Smooth muscle cell (in vitro differentiated cells): ENCODE measurements at regions not wholly inside any gene's neighbourhood (a gene's known extent, or its start where the extent isn't known, plus 50 kb on each side); places are given as distances from the start of the nearest gene placed in this dataset.
"Not testable (repeated sequence)": the region's sequence is repeated elsewhere in the genome, so short reads cannot be mapped to it uniquely, and the experiment has no call there.

ENCODE experiments used
- DNase-seq: peaks from one replicate; lab custom pipeline; 2025; ENCODE audit not compliant: unreplicated experiment; lab: John Stamatoyannopoulos, UW
- H2AFZ ChIP-seq: fragments of 200-600 bp; sonication (generic); 2 replicates; pipeline ENCODE4 v1.6.0; 2016; ENCODE audit warnings: antibody characterized with exemption, low read depth, mild to moderate bottlenecking
- H3F3A ChIP-seq: fragments of 200-600 bp; sonication (generic); 2 replicates; pipeline ENCODE4 v1.6.0; 2017; ENCODE audit warnings: antibody characterized with exemption, low read depth
- H3K27ac ChIP-seq: fragments of 200-600 bp; sonication (generic); 2 replicates; pipeline ENCODE4 v1.5.1; 2016; ENCODE audit warnings: low read depth, mild to moderate bottlenecking
- H3K27me3 ChIP-seq: fragments of 200-600 bp; sonication (generic); 2 replicates; pipeline ENCODE4 v1.6.1; 2016; ENCODE audit warnings: low read depth, mild to moderate bottlenecking
- H3K36me3 ChIP-seq: fragments of 200-600 bp; sonication (generic); 2 replicates; pipeline ENCODE4 v1.5.1; 2016; ENCODE audit warnings: low read depth
- H3K4me1 ChIP-seq: fragments of 200-600 bp; sonication (generic); 2 replicates; pipeline ENCODE4 v1.5.1; 2016; ENCODE audit warnings: low read depth
- H3K4me2 ChIP-seq: fragments of 200-600 bp; sonication (generic); 2 replicates; pipeline ENCODE4 v1.6.0; 2016; ENCODE audit warnings: mild to moderate bottlenecking
- H3K4me3 ChIP-seq: fragments of 200-600 bp; sonication (generic); 2 replicates; pipeline ENCODE4 v1.5.1; 2016; ENCODE audit warnings: mild to moderate bottlenecking
- H3K79me2 ChIP-seq: fragments of 200-600 bp; sonication (generic); 2 replicates; pipeline ENCODE4 v1.6.0; 2016; ENCODE audit warnings: low read depth, mild to moderate bottlenecking
- H3K9ac ChIP-seq: fragments of 200-600 bp; sonication (generic); 2 replicates; pipeline ENCODE4 v1.6.0; 2016; ENCODE audit warnings: low read depth
- H3K9me3 ChIP-seq: fragments of 200-600 bp; sonication (generic); replicated peaks from 2 replicates; pipeline ENCODE4 v1.5.1; 2016; ENCODE audit warnings: low read depth
- H4K20me1 ChIP-seq: fragments of 200-600 bp; sonication (generic); 2 replicates; pipeline ENCODE4 v1.6.0; 2016; ENCODE audit warnings: low read depth
- WGBS: methylation state at CpG from one replicate; pipeline ENCODE4 v1.1.7; 2016; ENCODE audit warnings: low lambda C conversion rate; 5-methylcytosine and 5-hydroxymethylcytosine counted together
- TF ChIP-seq, protein P1 (sequence below): fragments of 200-600 bp; sonication (generic); IDR thresholded peaks from 2 replicates; pipeline ENCODE4 v1.5.1; 2017; ENCODE audit warnings: borderline replicate concordance, mild to moderate bottlenecking, antibody characterized with exemption; ENCODE audit not compliant: insufficient read depth, poor library complexity, severe bottlenecking

DNA sequence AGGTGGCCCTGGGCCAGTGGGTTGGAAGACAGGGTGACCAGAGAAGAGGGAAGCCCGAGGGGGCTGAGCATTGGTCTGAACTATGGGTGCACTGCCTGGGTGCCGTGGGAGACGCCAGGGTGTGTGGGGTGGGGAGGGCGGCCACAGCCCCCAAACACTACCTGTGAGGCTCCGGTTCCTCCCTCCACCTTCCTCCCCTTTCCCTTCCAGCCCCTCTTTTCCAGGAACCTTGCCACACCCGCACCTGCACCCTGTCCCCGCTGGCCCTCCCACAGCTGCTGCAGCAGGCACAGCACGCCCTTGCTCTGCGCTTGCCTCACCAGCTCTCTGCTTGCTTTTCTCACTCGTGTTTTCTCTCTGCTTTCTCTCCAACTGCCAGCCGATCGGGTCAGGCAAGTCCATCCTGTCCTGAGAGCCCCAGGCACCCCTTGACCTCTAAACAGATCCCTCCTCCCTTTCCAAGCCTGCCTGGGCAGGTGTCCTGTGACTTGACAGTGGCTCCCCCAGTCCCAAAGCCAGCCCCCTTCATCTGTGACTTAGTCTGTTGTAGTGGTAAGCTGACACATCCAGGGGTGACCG, 193.7 kb downstream of the MSX2 start:
- no peak overlapping the region for H2AFZ ChIP-seq
- no peaks in the 10 kb centered on the region for H3K36me3 ChIP-seq
- H3K9ac ChIP-seq = no peak overlapping the region
- no peaks in the 10 kb centered on the region for H3F3A ChIP-seq
- H4K20me1 ChIP-seq = no peaks in the 10 kb centered on the region
- DNase-seq = no peak
- H3K4me3 ChIP-seq = no peak overlapping the region
- peaks cover 9% of the 10 kb centered on the region for H3K4me1 ChIP-seq
- no peak overlapping the region for H3K27ac ChIP-seq
- H3K79me2 ChIP-seq = no peaks in the 10 kb centered on the region
- no peaks in the 10 kb centered on the region for H3K9me3 ChIP-seq
- TF ChIP-seq, protein P1, sequence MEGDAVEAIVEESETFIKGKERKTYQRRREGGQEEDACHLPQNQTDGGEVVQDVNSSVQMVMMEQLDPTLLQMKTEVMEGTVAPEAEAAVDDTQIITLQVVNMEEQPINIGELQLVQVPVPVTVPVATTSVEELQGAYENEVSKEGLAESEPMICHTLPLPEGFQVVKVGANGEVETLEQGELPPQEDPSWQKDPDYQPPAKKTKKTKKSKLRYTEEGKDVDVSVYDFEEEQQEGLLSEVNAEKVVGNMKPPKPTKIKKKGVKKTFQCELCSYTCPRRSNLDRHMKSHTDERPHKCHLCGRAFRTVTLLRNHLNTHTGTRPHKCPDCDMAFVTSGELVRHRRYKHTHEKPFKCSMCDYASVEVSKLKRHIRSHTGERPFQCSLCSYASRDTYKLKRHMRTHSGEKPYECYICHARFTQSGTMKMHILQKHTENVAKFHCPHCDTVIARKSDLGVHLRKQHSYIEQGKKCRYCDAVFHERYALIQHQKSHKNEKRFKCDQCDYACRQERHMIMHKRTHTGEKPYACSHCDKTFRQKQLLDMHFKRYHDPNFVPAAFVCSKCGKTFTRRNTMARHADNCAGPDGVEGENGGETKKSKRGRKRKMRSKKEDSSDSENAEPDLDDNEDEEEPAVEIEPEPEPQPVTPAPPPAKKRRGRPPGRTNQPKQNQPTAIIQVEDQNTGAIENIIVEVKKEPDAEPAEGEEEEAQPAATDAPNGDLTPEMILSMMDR = no peak
- no peak overlapping the region for H3K4me2 ChIP-seq
- 80% methylated on average over 9 of the region's 13 CpGs for WGBS
- H3K27me3 ChIP-seq = no peaks in the 10 kb centered on the region

GRCh38 chr5:174917435-174917834, 193.1 kb downstream of the MSX2 start:
- WGBS = 96% methylated on average over 6 of the region's 6 CpGs
- H4K20me1 ChIP-seq, H3K4me2 ChIP-seq, H3K9me3 ChIP-seq, DNase-seq, H3K9ac ChIP-seq, H3K4me1 ChIP-seq, H3K4me3 ChIP-seq, H3K27me3 ChIP-seq, H3K27ac ChIP-seq, H3F3A ChIP-seq, H2AFZ ChIP-seq, H3K79me2 ChIP-seq, H3K36me3 ChIP-seq: not testable (repeated sequence)

DNA sequence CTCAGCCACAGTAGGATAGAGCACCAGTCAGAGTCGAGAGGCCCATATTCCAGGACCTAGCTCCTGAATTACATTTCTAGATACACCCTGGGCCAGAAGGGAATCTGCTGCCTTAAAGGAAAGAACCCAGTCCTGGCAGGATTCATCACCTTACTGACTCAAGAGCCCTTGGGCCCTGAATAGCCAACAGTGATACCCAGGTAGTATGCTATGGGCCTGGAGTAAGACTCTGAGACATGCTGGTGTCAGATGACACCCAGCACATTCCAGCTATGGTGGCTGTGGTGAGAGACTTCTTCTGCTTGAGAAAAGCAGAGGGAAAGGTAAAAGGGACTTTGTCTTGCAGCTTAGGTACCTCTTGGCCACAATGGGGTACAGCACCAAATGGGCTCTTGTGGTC, 192.5 kb downstream of the MSX2 start:
- not testable (repeated sequence) for H3K4me2 ChIP-seq, H3K27ac ChIP-seq, H3K4me3 ChIP-seq, H2AFZ ChIP-seq, H3K4me1 ChIP-seq, H3K9ac ChIP-seq, H4K20me1 ChIP-seq, H3K27me3 ChIP-seq, H3K79me2 ChIP-seq, DNase-seq, H3K36me3 ChIP-seq, H3F3A ChIP-seq, H3K9me3 ChIP-seq
- 96% methylated on average over 1 of the region's 1 CpG for WGBS

GRCh38 chr5:174916227-174916626, 191.8 kb downstream of the MSX2 start:
- TF ChIP-seq, protein P1 = no peak
- Histone ChIP-seq H2AFZ (no peak overlapping the region), H3K4me3 (no peak overlapping the region), H3K36me3 (no peaks in the 10 kb centered on the region), H3K4me1 (peaks cover 5% of the 10 kb centered on the region), H3K9ac (no peak overlapping the region), H3K27ac (no peak overlapping the region), H3K79me2 (no peaks in the 10 kb centered on the region), H3K4me2 (no peak overlapping the region), H3K9me3 (no peaks in the 10 kb centered on the region), H3K27me3 (no peaks in the 10 kb centered on the region), H4K20me1 (no peaks in the 10 kb centered on the region), H3F3A (no peaks in the 10 kb centered on the region)
- WGBS = 93% methylated on average over 8 of the region's 8 CpGs
- no peak for DNase-seq

DNA sequence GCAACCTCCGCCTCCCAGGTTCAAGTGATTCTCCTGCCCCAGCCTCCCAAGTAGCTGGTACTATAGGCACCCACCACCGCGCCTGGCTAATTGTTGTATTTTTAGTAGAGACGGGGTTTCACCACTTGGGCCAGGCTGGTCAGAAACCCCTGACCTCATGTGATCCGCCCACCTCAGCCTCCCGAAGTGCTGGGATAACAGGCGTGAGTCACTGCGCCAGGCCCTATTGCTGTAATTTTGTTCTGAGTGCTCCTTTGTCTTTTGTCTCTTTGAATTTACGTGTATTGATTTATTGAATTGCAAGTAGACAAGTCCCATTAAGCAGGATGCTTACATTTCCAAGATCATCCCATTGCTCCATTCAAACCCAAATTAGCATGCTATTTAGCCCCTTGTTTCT, 186.7 kb downstream of the MSX2 start:
- Histone ChIP-seq H3K4me1 (no peaks in the 10 kb centered on the region), H3K36me3 (no peaks in the 10 kb centered on the region), H2AFZ (no peak overlapping the region), H3K27ac (no peak overlapping the region), H3K4me3 (no peak overlapping the region), H3K27me3 (peaks cover 5% of the 10 kb centered on the region), H3K9me3 (no peaks in the 10 kb centered on the region), H3K79me2 (no peaks in the 10 kb centered on the region), H4K20me1 (no peaks in the 10 kb centered on the region), H3F3A (no peaks in the 10 kb centered on the region), H3K9ac (no peak overlapping the region), H3K4me2 (no peak overlapping the region)
- DNase-seq = no peak
- WGBS = 72% methylated on average over 9 of the region's 9 CpGs
- TF ChIP-seq, protein P1 = no peak
